Gastroesophageal sphincter (tissue), 3 donors: ENCODE measurements at regions not wholly inside any gene's neighbourhood (a gene's known extent, or its start where the extent isn't known, plus 50 kb on each side); places are given as distances from the start of the nearest gene placed in this dataset.

ENCODE experiments used
- EP300 ChIP-seq: sonication (generic); formaldehyde crosslinking; IDR thresholded peaks from one replicate; pipeline ENCODE4 v1.6.1; 2017; ENCODE audit warnings: antibody characterized with exemption, mild to moderate bottlenecking
- POLR2A ChIP-seq, 2 donors: fragments of 450-650 bp; IDR thresholded peaks; one replicate each; pipeline ENCODE4 v1.6.1; 2017; ENCODE audit warnings: antibody characterized with exemption in 2 of 2, mild to moderate bottlenecking in 2 of 2, moderate library complexity in 1 of 2
- TF ChIP-seq, protein P1 (sequence below), 4 experiments: fragments of 200-600 bp in 2 of 4; fragments of 450-650 bp in 2 of 4; sonication (generic) in 1 of 4; IDR thresholded peaks; one replicate each; pipeline ENCODE4 v1.5.1; 2017 to 2019; ENCODE audit warnings: antibody characterized with exemption in 4 of 4, mild to moderate bottlenecking in 2 of 4, moderate library complexity in 2 of 4

GRCh38 chr18:61096226-61096625 lies 237.0 kb upstream of the CDH20 start:
- TF ChIP-seq POLR2A (IDR thresholded peaks at IDR 0.05), result no peak
- TF ChIP-seq, protein P1, sequence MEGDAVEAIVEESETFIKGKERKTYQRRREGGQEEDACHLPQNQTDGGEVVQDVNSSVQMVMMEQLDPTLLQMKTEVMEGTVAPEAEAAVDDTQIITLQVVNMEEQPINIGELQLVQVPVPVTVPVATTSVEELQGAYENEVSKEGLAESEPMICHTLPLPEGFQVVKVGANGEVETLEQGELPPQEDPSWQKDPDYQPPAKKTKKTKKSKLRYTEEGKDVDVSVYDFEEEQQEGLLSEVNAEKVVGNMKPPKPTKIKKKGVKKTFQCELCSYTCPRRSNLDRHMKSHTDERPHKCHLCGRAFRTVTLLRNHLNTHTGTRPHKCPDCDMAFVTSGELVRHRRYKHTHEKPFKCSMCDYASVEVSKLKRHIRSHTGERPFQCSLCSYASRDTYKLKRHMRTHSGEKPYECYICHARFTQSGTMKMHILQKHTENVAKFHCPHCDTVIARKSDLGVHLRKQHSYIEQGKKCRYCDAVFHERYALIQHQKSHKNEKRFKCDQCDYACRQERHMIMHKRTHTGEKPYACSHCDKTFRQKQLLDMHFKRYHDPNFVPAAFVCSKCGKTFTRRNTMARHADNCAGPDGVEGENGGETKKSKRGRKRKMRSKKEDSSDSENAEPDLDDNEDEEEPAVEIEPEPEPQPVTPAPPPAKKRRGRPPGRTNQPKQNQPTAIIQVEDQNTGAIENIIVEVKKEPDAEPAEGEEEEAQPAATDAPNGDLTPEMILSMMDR (IDR thresholded peaks at IDR 0.05), result no peak
- no peak for TF ChIP-seq EP300
